K562 (cell line): ENCODE measurements at regions not wholly inside any gene's neighbourhood (a gene's known extent, or its start where the extent isn't known, plus 50 kb on each side); places are given as distances from the start of the nearest gene placed in this dataset.

Experiments
- CTCF ChIP-seq, 3 experiments: IDR thresholded peaks in 2 of 3; conservative IDR thresholded peaks in 1 of 3; 2 replicates each; pipeline ENCODE4 v1.5.1; 2011 to 2012; ENCODE audit warnings: low read length in 3 of 3, mild to moderate bottlenecking in 3 of 3, control low read depth in 2 of 3, improper control_type of control experiment in 1 of 3, inconsistent platforms in 1 of 3, low read depth in 1 of 3, mixed read lengths in 1 of 3, moderate library complexity in 1 of 3; ENCODE audit not compliant: insufficient read depth in 2 of 3
- EP300 ChIP-seq: IDR thresholded peaks from 2 replicates; pipeline ENCODE4 v1.6.1; 2012; ENCODE audit warnings: low read length, improper control_type of control experiment
- KDM1A ChIP-seq, 2 experiments: fragments of 450-650 bp; IDR thresholded peaks; 2 replicates each; pipeline ENCODE4 v1.6.1; 2016; ENCODE audit warnings: mild to moderate bottlenecking in 2 of 2
- KLF13 ChIP-seq: fragments of 450-650 bp; IDR thresholded peaks from 2 replicates; pipeline ENCODE4 v1.6.1; 2016; ENCODE audit warnings: missing genetic modification characterization, low read depth, mild to moderate bottlenecking, missing compliant biosample characterization, moderate library complexity, borderline replicate concordance
- MAX ChIP-seq: sonication (generic); formaldehyde crosslinking; IDR thresholded peaks from 2 replicates; pipeline ENCODE4 v1.9.0; 2022; ENCODE audit warnings: mild to moderate bottlenecking, missing genetic modification reagents
- RFX5 ChIP-seq: IDR thresholded peaks from 2 replicates; pipeline ENCODE4 v1.6.1; 2011; ENCODE audit warnings: low read depth, mild to moderate bottlenecking, improper control_type of control experiment, low read length
- SMAD4 ChIP-seq: fragments of 250-450 bp; sonication (Bioruptor Pico); conservative IDR thresholded peaks from 2 replicates; pipeline ENCODE4 v1.8.0; 2021; ENCODE audit warnings: inconsistent platforms, mild to moderate bottlenecking, moderate library complexity
- TBP ChIP-seq: optimal IDR thresholded peaks from 2 replicates; pipeline ENCODE3; 2011; ENCODE audit warnings: low read depth, low read length, improper control_type of control experiment
- U2AF2 ChIP-seq: fragments of 200-400 bp; formaldehyde crosslinking; optimal IDR thresholded peaks from 2 replicates; pipeline ENCODE3; 2017; ENCODE audit warnings: low read depth, mild to moderate bottlenecking, low read length

DNA sequence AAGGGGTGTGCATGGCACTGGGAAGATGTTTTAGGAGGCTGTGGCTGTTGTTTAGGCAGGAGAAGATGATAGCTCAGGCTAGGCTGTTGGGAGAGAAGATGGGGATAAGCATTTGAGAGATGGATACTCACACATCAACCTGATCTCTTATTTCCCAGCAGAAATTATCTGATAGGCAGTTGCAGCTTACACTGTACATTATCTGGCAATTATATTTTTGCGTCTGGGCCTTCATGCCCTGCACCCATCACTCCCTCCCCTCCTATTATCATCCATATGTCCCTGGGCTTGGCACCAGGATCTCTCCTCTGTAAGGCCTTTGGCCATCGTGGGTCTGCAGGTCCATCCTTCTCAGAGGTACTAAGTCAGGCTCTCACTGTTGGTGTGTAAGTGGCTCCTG lies 401.0 kb upstream of the EEF2KMT start:
- no peak for TF ChIP-seq RFX5
- TF ChIP-seq TBP = no peak
- TF ChIP-seq EP300 = no peak
- TF ChIP-seq CTCF (IDR thresholded peaks at IDR 0.05 in 2 of 3, conservative IDR thresholded peaks at IDR 0.05 in 1 of 3; ENCODE audit: insufficient read depth in 2 of 3, low read depth in 1 of 3, low read length in 3 of 3) = no peak
- no peak for TF ChIP-seq MAX (CRISPR knock-in tag)
- TF ChIP-seq KLF13 (tag) = no peak
- no peak for TF ChIP-seq U2AF2
- no peak for TF ChIP-seq KDM1A (IDR thresholded peaks at IDR 0.05)
- no peak for TF ChIP-seq SMAD4 (CRISPR knock-in tag)
